ENCODE measurements at regions not wholly inside any gene's neighbourhood (a gene's known extent, or its start where the extent isn't known, plus 50 kb on each side); places are given as distances from the start of the nearest gene placed in this dataset.

DNA sequence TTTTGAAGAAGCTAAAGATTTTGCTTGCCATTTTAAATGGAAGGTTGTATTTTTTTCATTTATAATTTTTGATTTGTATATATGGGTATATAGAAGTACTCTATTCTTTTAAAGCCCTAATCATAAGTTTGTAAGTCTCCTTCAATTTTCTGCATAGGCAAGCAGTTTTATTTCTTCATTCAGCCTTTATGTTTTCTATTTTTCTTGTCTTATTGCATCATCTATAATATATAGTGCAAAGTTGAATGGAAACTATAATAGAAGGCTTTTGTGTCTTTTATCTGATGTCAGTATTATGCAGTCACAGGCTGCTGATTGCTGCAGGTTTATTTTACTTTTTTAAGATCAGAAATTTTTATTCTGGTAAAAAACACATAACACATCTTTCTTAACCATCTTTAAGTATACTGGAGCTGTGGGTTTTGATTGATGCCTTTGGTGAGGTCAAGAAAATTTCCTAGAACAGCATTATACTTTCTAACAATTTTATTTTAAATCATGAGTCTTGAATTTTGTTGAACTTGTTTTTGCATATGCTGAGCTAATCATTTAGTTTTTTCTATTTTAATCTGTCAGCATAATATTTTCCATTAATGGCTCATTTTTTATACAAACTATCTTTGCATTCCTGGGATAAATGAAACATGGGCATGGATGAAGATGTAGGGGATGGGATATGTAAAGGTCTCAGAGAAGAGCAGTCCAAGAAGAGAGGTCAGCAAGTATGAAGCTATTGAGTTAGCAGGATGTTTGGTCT is 366.7 kb upstream of the MAP3K7 start:
- peaks cover 4 to 8% of the 10 kb centered on the region in 2 donors for H3K27me3 Mint-ChIP-seq
- no peaks in the 10 kb centered on the region for H3K36me3 Mint-ChIP-seq
- no peak overlapping the region for H3K4me3 Mint-ChIP-seq
- no peaks in the 10 kb centered on the region for H3K4me1 Mint-ChIP-seq
- DNase-seq = no peak
- ATAC-seq (replicated peaks) = no peak
- H3K9me3 Mint-ChIP-seq = no peaks in the 10 kb centered on the region
- no peak overlapping the region for H3K27ac Mint-ChIP-seq

DNA sequence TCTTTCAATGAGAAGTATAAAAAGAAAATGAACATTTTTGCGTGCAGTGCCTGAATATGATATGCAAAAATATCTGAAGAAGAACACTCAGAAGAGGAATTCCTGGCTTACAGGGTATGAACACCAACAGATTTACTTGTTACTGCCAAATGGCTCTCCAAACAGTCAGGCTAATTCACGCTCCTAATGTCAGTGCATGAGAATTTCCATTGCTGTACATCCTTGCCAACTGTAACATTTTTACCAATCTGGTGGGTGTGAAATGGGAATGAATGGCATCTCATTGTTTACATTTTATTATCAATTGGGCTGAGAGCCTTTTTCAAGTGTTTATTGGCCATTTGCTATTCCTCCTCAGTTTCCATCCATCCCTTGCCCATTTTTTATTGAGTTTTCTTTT is 365.3 kb upstream of the MAP3K7 start:
- H3K36me3 Mint-ChIP-seq = no peaks in the 10 kb centered on the region
- DNase-seq (no peak), ATAC-seq (replicated peaks) (no peak)
- no peaks in the 10 kb centered on the region for H3K4me1 Mint-ChIP-seq
- H3K27me3 Mint-ChIP-seq = peaks cover 0 to 5% of the 10 kb centered on the region in 2 donors
- no peak overlapping the region for H3K27ac Mint-ChIP-seq
- H3K4me3 Mint-ChIP-seq = no peak overlapping the region
- no peaks in the 10 kb centered on the region for H3K9me3 Mint-ChIP-seq

DNA sequence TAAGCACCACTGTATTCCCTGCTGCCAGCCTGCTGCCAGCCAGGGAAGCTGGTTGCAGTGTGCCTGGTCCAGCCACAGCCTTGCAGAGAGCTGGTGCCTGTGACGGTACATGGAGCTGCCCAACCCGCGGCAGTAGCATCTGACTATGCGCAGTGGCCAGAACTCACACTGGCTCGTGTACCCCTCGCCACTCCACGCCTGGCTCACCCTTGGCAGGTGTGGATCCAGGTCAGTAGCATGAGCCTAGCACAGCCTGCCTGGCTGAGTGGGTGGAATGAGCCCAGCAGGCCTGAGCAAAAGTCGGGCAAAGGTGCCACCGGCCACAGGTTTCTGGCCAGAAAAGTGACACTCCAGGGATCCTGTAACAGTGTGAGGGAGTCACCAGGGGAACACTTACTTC is 361.7 kb upstream of the MAP3K7 start:
- no peaks in the 10 kb centered on the region for H3K9me3 Mint-ChIP-seq
- peaks cover 0 to 4% of the 10 kb centered on the region in 2 donors for H3K27me3 Mint-ChIP-seq
- DNase-seq (no peak), ATAC-seq (replicated peaks) (no peak)
- no peaks in the 10 kb centered on the region for H3K4me1 Mint-ChIP-seq
- H3K4me3 Mint-ChIP-seq = no peak overlapping the region
- no peak overlapping the region for H3K27ac Mint-ChIP-seq
- H3K36me3 Mint-ChIP-seq = no peaks in the 10 kb centered on the region

DNA sequence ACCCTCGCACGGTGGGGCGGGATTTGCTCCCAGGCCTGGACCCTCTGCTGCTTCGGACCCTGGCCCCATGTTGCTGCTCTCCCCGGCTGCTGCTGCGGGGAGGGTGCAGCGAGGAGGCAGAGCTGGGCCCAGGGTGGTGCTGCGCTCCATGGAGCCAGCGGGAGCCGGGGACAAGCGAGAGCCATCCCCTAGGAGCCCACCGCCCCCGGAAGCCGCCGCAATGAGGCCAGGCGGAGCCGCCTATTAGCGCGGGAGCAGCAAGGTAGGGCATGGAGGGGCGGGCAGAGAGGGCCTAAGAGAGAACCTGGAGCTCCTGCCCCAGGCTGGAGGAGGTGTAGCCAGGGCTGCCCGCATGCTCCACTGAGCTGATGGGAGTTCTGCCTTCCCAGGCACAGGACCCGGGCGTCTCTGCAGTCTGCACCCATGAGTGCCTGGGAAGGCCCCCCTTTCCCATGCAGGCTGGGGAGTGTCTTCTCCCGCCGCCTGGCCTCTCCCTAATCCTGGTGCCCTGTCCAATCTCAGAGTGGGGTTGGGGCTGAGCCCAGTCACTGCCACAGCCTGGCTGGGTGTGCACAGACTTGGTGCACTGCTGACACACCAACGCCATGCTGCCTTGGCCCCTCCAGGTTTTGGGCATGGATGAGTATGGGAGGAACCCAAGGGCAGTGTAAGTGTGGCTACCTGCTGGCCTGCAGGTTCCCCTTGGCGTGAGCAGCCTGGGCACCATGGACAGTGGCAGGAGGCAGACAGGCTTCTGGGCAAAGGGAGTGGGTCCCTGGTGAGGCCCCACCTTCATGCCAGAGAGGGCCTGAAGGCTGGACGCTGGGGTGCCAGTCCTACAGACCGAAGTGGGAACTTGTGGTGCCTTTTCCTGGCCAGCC is 360.6 kb upstream of the MAP3K7 start:
- no peak overlapping the region for H3K27ac Mint-ChIP-seq

GRCh38 chr6:90941885-90942284 is 355.0 kb upstream of the MAP3K7 start:
- Mint-ChIP-seq H3K9me3 (no peaks in the 10 kb centered on the region), H3K27me3 (no peaks in the 10 kb centered on the region), H3K4me3 (no peak overlapping the region), H3K27ac (no peak overlapping the region), H3K4me1 (peaks cover 0 to 7% of the 10 kb centered on the region in 2 donors), H3K36me3 (no peaks in the 10 kb centered on the region)
- ATAC-seq (replicated peaks) (no peak), DNase-seq (no peak)

More for the DNA sequence above, 360.6 kb upstream of the MAP3K7 start:
- Mint-ChIP-seq H3K9me3 (no peaks in the 10 kb centered on the region), H3K4me3 (no peak overlapping the region), H3K4me1 (no peaks in the 10 kb centered on the region), H3K27me3 (peaks cover 0 to 4% of the 10 kb centered on the region in 2 donors), H3K36me3 (no peaks in the 10 kb centered on the region)
- ATAC-seq (replicated peaks) = no peak
- no peak for DNase-seq

GRCh38 chr6:90940812-90941481 is 354.1 kb upstream of the MAP3K7 start:
- ATAC-seq (replicated peaks) = peak; percentile 91 to 92
- no peaks in the 10 kb centered on the region for H3K36me3 Mint-ChIP-seq
- H3K27ac Mint-ChIP-seq = no peak overlapping the region
- no peaks in the 10 kb centered on the region for H3K9me3 Mint-ChIP-seq
- no peak for DNase-seq
- peak overlapping the region in 1 of 2 donors; percentile 28 for H3K4me3 Mint-ChIP-seq
- H3K27me3 Mint-ChIP-seq = no peaks in the 10 kb centered on the region
- peaks cover 0 to 7% of the 10 kb centered on the region in 2 donors for H3K4me1 Mint-ChIP-seq

DNA sequence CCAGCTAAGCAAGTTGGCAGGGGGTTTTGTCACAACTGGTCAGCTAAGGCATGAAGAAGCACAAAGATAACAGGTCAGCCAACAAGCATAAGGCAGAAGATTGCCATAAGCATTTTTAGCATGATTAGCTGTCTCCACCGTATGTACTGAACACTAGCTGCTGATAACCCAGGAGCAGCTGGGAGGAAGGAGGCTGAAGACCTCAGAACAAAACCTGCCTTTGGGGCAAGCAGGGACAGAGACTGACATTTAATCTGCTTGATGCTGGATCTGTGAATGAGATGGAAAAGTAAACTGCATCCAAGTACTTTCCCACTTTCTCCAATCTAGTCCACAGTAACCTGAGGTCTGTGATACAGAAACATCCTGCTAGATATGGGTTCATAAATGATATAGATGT is 353.0 kb upstream of the MAP3K7 start:
- H3K4me1 Mint-ChIP-seq = peaks cover 0 to 7% of the 10 kb centered on the region in 2 donors
- no peak overlapping the region for H3K27ac Mint-ChIP-seq
- H3K27me3 Mint-ChIP-seq = no peaks in the 10 kb centered on the region
- ATAC-seq (replicated peaks) = no peak
- H3K4me3 Mint-ChIP-seq = no peak overlapping the region
- no peaks in the 10 kb centered on the region for H3K9me3 Mint-ChIP-seq
- no peaks in the 10 kb centered on the region for H3K36me3 Mint-ChIP-seq
- DNase-seq = no peak

DNA sequence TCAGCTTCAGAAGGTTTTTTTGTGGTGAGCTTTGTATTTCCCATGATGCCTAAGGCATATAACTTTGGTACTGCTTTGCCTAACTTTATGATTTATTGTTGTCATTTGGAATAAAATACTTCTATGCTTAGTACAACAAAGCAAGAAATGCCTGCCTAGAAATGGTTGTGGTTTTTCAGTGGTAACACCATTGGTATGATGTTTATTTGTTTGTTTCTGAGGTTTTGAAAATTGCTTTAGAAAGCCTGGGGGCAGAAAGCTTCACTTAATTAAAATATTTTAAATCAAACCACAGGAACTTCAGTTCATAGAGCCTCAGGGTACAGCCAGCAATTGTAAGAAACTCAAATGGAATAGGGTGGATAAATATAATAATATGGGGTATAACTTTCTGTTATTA is 351.2 kb upstream of the MAP3K7 start:
- Mint-ChIP-seq H3K4me3 (no peak overlapping the region), H3K36me3 (no peaks in the 10 kb centered on the region), H3K4me1 (peaks cover 0 to 7% of the 10 kb centered on the region in 2 donors), H3K27ac (no peak overlapping the region), H3K27me3 (peaks cover 0 to 4% of the 10 kb centered on the region in 2 donors), H3K9me3 (no peaks in the 10 kb centered on the region)
- ATAC-seq (replicated peaks) = no peak
- DNase-seq = no peak

- no peak for ATAC-seq (replicated peaks)
These were observed 349.4 kb upstream of the MAP3K7 start for GRCh38 chr6:90936286-90936685.

GRCh38 chr6:90934966-90935365 is 348.1 kb upstream of the MAP3K7 start:
- Mint-ChIP-seq H3K4me1 (no peaks in the 10 kb centered on the region), H3K36me3 (no peaks in the 10 kb centered on the region), H3K27me3 (peaks cover 9 to 20% of the 10 kb centered on the region in 2 donors), H3K4me3 (no peak overlapping the region), H3K9me3 (no peaks in the 10 kb centered on the region), H3K27ac (no peak overlapping the region)
- DNase-seq (no peak), ATAC-seq (replicated peaks) (peak in 1 of 2 donors; percentile 41)

More at GRCh38 chr6:90936286-90936685, 349.4 kb upstream of the MAP3K7 start:
- DNase-seq = no peak
- Mint-ChIP-seq H3K4me1 (peaks cover 0 to 7% of the 10 kb centered on the region in 2 donors), H3K36me3 (no peaks in the 10 kb centered on the region), H3K4me3 (no peak overlapping the region), H3K27ac (no peak overlapping the region), H3K9me3 (no peaks in the 10 kb centered on the region), H3K27me3 (peaks cover 9 to 20% of the 10 kb centered on the region in 2 donors)

- no peaks in the 10 kb centered on the region for H3K9me3 Mint-ChIP-seq
- H3K27me3 Mint-ChIP-seq = peaks cover 9 to 20% of the 10 kb centered on the region in 2 donors
- no peak overlapping the region for H3K27ac Mint-ChIP-seq
- no peaks in the 10 kb centered on the region for H3K36me3 Mint-ChIP-seq
- H3K4me3 Mint-ChIP-seq = no peak overlapping the region
- H3K4me1 Mint-ChIP-seq = no peaks in the 10 kb centered on the region
- DNase-seq (no peak), ATAC-seq (replicated peaks) (no peak)
These were observed 347.2 kb upstream of the MAP3K7 start for GRCh38 chr6:90934081-90934480.

DNA sequence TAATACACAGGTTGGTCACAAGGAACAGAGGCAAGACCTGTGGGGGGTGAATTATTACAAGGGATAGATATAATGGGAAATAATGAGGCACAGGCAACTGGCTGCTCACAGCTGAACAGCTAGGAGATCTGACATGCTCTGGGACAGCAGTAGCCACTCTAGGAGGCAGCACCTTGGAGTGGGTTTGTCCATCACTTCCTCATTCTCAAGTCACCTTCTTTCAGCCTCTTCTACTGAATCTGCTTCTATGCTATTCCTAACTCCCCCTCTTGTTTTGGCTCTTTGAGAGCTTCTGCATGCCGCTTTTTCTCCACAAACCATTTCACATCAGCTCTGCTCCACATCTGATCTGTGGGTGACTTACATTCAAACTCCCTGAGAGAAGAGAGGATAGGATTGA is 345.5 kb upstream of the MAP3K7 start:
- Mint-ChIP-seq H3K36me3 (no peaks in the 10 kb centered on the region), H3K4me1 (no peaks in the 10 kb centered on the region), H3K9me3 (no peaks in the 10 kb centered on the region), H3K27me3 (peaks cover 9 to 20% of the 10 kb centered on the region in 2 donors), H3K27ac (no peak overlapping the region), H3K4me3 (no peak overlapping the region)
- no peak for DNase-seq
- ATAC-seq (replicated peaks) = no peak

- ATAC-seq (replicated peaks) (no peak), DNase-seq (no peak)
- Mint-ChIP-seq H3K4me3 (no peak overlapping the region), H3K4me1 (no peaks in the 10 kb centered on the region), H3K9me3 (no peaks in the 10 kb centered on the region), H3K27ac (no peak overlapping the region), H3K27me3 (peaks cover 9 to 20% of the 10 kb centered on the region in 2 donors), H3K36me3 (no peaks in the 10 kb centered on the region)
These were observed 341.2 kb upstream of the MAP3K7 start for GRCh38 chr6:90928051-90928450.

DNA sequence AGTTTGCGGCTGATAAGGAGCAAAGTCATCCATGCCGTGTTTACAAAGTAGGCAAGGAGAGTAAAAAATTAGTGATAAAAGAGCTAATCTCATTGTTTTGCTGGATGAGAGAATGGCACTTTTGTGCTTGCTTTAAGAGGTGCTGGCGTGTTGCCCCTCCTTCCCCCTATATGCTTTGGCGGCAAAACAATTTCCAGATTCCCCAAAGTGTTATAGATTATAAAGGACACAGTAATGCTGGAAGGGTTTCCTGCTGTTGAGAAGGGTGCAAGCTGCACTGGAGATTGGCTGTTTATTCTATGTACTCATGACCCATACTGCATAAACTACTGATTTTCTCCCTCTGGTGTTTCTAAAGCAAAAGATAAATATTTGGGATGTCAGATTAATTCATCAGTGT is 338.9 kb upstream of the MAP3K7 start:
- Mint-ChIP-seq H3K4me3 (no peak overlapping the region), H3K27ac (no peak overlapping the region), H3K36me3 (no peaks in the 10 kb centered on the region), H3K4me1 (no peaks in the 10 kb centered on the region), H3K27me3 (peaks cover 0 to 5% of the 10 kb centered on the region in 2 donors), H3K9me3 (no peaks in the 10 kb centered on the region)
- DNase-seq = no peak
- no peak for ATAC-seq (replicated peaks)
